MG63 (cell line): ENCODE measurements at regions not wholly inside any gene's neighbourhood (a gene's known extent, or its start where the extent isn't known, plus 50 kb on each side); places are given as distances from the start of the nearest gene placed in this dataset.
"Not testable (repeated sequence)": the region's sequence is repeated elsewhere in the genome, so short reads cannot be mapped to it uniquely, and the experiment has no call there.

Source experiments
- DNase-seq: peaks from one replicate; pipeline ENCODE4 v3.0.0-alpha.2; 2020
- H3K27me3 ChIP-seq: fragments of 250-450 bp; sonication (Bioruptor Pico); 2 replicates; pipeline ENCODE4 v1.5.1; 2020; ENCODE audit warnings: mild to moderate bottlenecking, moderate library complexity
- H3K36me3 ChIP-seq: fragments of 250-450 bp; sonication (Bioruptor Pico); 2 replicates; pipeline ENCODE4 v1.5.1; 2020; ENCODE audit warnings: mild to moderate bottlenecking, moderate library complexity
- H3K4me3 ChIP-seq: fragments of 250-450 bp; sonication (Bioruptor Pico); 2 replicates; pipeline ENCODE4 v1.5.1; 2020; ENCODE audit warnings: mild to moderate bottlenecking, moderate library complexity
- H3K9me3 ChIP-seq: fragments of 250-450 bp; sonication (Bioruptor Pico); 2 replicates; pipeline ENCODE4 v1.5.1; 2020; ENCODE audit warnings: mild to moderate bottlenecking, moderate library complexity

- H3K27me3 ChIP-seq, H3K9me3 ChIP-seq, DNase-seq: not testable (repeated sequence)
Observed at GRCh38 chr11:115633977-115634376, 129.8 kb upstream of the CADM1 start.

DNA sequence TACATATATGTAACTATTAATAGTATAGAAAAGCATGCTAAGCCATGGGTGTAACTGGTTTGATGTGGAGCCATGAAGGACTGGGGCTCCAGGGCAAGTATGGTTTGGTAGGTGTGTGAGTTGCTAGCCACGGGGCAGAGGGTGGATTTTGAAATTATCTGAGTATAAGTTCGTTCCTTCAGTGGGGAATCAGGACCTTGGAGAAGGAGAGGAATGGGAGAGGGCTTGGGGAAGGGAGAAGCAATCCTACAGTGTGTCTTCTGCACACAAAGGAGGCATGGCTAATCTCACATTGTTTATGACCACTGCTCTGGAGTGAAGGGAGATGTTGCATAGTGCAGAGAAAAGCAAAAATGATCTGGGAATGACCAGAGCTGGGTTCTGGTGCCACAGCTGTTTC, 127.8 kb upstream of the CADM1 start:
- Histone ChIP-seq H3K4me3 (no peak overlapping the region), H3K9me3 (no peaks in the 10 kb centered on the region)
- no peak for DNase-seq

More at GRCh38 chr11:115633977-115634376, 129.8 kb upstream of the CADM1 start:
- H3K36me3 ChIP-seq, H3K4me3 ChIP-seq: not testable (repeated sequence)

DNA sequence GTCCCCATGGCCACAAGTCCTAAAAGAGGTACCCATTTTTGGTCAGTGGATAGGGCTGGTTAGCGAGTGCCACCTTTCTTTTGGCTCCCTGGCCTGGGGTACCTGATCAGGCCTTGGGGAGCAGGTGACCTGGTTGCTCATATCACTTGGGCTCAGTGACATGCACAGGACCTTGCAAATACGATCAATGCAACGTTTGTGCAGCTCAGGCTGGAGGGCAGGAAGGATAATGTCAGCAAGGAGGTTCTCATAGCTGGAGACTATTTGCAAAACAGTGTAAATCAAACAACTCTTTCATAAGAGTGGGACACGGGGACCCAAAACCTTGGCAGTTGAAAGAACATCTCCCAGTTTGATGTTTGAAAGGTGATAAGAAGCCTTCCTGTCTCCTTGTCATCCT, 127.4 kb upstream of the CADM1 start:
- Histone ChIP-seq H3K9me3 (no peaks in the 10 kb centered on the region), H3K27me3 (no peaks in the 10 kb centered on the region), H3K36me3 (no peaks in the 10 kb centered on the region), H3K4me3 (no peak overlapping the region)
- DNase-seq, result no peak

More for the DNA sequence above, 127.8 kb upstream of the CADM1 start:
- H3K27me3 ChIP-seq, result no peaks in the 10 kb centered on the region
- no peaks in the 10 kb centered on the region for H3K36me3 ChIP-seq

DNA sequence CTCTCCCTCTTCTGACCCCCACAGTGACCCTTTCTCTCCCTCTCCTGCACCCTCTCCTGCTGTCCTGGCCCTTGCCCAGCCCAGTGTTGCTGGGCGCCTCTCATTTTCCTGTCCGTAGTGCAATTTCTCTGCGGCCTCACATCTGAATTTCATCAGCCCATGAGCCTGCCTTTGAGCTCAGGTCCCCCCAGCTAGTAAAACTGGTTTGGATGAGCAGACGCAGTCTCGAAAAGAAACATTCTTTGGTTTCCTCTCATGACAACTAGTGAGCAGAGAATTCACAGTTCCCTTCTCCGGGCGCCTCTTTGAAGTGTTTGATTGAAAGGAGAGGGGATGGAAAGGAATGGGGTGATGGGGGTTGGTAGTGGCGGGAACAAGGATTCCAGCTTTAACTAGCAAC, 126.0 kb upstream of the CADM1 start:
- no peak for DNase-seq

GRCh38 chr11:115629456-115630015, 125.3 kb upstream of the CADM1 start:
- Histone ChIP-seq H3K36me3 (no peaks in the 10 kb centered on the region), H3K27me3 (no peaks in the 10 kb centered on the region), H3K4me3 (no peak overlapping the region), H3K9me3 (no peaks in the 10 kb centered on the region)
- DNase-seq, result no peak

More for the DNA sequence above, 126.0 kb upstream of the CADM1 start:
- H3K27me3 ChIP-seq, result no peaks in the 10 kb centered on the region
- H3K9me3 ChIP-seq, result no peaks in the 10 kb centered on the region
- H3K36me3 ChIP-seq, result no peaks in the 10 kb centered on the region
- H3K4me3 ChIP-seq, result no peak overlapping the region

DNA sequence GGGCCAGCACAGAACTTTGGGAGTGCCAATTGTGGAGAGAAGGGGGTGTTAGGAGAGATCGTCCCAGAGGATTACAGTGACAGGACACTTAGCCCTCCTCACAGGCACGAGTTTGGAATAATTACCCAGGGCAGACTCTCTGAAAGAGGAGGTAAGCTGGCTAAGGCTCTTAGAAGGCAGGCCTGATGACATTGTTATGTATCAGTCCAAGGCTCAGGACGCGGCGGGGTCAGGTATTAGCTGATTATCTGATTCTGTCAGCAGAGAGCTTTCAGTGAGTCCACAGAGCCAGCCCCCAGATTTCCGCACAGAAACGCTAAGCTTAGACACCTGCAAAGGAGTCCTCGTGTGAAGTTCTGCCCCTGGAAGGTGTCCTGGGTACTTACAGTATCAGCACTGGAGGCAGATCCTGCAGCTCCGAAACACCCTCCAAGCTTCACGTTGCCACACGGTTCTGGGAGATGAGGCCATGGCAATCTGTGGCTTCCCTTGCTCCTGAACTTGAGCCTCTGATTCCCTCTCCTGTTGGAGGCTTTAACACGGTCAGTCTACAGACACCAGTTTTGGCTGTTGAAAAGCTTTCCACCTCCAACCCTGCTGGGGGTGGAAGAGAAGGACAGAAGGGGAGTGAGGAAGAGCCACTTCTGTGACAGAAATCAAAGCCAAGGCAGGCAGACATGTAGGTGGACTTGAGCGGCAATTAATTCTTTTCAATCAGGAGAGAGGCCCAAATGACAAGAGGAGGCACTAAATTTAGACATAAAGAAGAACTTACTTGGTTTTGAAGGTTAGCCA, 123.6 kb upstream of the CADM1 start:
- no peaks in the 10 kb centered on the region for H3K27me3 ChIP-seq
- H3K4me3 ChIP-seq, result no peak overlapping the region
- no peak for DNase-seq
- H3K36me3 ChIP-seq, result no peaks in the 10 kb centered on the region
- no peaks in the 10 kb centered on the region for H3K9me3 ChIP-seq

DNA sequence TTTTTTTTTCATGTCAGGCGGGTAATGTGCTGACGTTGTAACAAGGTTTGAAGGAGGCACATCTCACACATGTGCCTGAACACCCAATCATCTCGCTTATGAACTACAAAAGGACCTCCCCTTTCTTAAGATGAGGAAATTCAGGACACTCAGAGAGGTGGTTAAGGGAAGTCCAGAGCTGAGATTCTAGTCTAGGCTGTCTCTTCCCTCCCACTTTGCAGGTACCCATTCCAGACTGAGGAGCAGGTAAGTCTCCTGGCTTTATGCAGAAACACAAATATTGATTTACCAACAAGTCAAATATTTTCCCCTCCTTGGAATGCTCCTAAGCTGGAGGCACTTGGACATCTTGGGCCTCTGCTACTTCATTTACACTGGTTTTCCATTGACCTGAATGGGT, 122.9 kb upstream of the CADM1 start:
- H3K4me3 ChIP-seq, result no peak overlapping the region
- H3K27me3 ChIP-seq, result no peaks in the 10 kb centered on the region
- no peak for DNase-seq

GRCh38 chr11:115626414-115626813, 122.2 kb upstream of the CADM1 start:
- DNase-seq, result peak; percentile 24
- Histone ChIP-seq H3K4me3 (no peak overlapping the region), H3K36me3 (no peaks in the 10 kb centered on the region), H3K9me3 (no peaks in the 10 kb centered on the region), H3K27me3 (no peaks in the 10 kb centered on the region)

More for the DNA sequence above, 122.9 kb upstream of the CADM1 start:
- Histone ChIP-seq H3K36me3 (no peaks in the 10 kb centered on the region), H3K9me3 (no peaks in the 10 kb centered on the region)

GRCh38 chr11:115625502-115625901, 121.3 kb upstream of the CADM1 start:
- no peaks in the 10 kb centered on the region for H3K9me3 ChIP-seq
- H3K36me3 ChIP-seq, result no peaks in the 10 kb centered on the region
- DNase-seq, result no peak
- no peaks in the 10 kb centered on the region for H3K27me3 ChIP-seq
- H3K4me3 ChIP-seq, result no peak overlapping the region

DNA sequence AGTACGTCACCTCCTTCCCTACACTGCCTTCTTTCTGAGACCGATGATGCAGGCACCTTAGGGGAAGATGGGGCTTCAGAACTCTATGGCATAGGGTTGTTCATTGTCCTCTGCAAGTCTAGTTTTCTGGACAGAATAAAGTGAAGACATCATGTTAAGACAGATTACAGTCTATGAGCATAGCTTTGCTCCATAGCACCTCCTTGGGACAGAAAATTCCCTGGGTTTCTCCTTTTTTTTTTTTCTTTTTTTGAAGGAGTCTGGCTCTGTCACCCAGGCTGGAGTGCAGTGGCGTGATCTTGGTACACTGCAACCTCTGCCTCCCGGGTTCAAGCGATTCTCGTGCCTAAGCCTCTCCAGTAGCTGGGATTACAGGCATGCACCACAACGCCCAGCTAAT, 119.8 kb upstream of the CADM1 start:
- no peak for DNase-seq
- Histone ChIP-seq H3K9me3 (no peaks in the 10 kb centered on the region), H3K27me3 (no peaks in the 10 kb centered on the region), H3K36me3 (no peaks in the 10 kb centered on the region), H3K4me3 (no peak overlapping the region)

DNA sequence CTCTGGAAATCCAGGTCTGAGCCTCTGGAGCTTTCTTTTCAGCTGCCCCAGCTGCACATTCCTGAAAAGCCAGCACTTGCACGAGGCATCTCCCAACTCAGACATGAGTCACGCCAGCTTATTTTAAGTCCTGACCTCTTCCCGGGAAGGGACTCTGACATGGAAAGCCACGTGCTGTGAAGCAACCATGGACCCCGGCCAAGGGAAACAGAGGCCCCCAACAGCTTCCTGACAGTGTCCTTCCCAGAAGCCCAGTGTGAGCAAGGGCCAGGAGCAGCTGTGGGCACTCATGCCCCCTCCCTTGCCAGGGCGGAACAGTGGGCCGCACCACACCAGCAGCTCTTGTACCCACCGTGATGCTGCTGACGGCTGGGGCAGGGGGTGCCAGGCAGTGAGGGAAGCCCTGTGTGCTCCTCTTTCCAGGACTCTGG, 118.8 kb upstream of the CADM1 start:
- peak; percentile 93 for DNase-seq
- Histone ChIP-seq H3K4me3 (no peak overlapping the region), H3K36me3 (no peaks in the 10 kb centered on the region), H3K27me3 (no peaks in the 10 kb centered on the region), H3K9me3 (no peaks in the 10 kb centered on the region)

- Histone ChIP-seq H3K4me3 (no peak overlapping the region), H3K36me3 (no peaks in the 10 kb centered on the region), H3K9me3 (no peaks in the 10 kb centered on the region), H3K27me3 (no peaks in the 10 kb centered on the region)
- DNase-seq, result no peak
Observed at GRCh38 chr11:115618428-115618827, 114.2 kb upstream of the CADM1 start.

DNA sequence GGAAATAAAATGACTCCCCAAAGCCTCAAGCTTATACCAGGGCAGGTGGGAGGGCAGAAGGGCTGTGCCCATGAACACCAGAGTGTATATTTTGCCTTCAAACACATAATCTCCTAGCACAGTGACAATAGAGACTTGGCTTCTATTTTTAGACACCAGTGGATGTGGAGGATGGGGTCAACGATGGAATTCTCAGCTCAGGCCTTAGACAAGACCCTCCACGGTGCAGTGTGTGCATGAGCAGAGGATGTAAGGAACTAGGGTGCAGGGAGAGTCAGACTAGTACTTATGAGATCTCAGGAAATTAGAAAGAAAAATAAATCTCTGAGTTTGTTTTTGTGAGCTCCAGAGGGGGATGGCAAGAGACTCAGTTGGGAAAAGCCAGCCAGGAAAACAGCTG, 113.6 kb upstream of the CADM1 start:
- Histone ChIP-seq H3K9me3 (no peaks in the 10 kb centered on the region), H3K27me3 (no peaks in the 10 kb centered on the region), H3K4me3 (no peak overlapping the region), H3K36me3 (no peaks in the 10 kb centered on the region)
- DNase-seq, result no peak

DNA sequence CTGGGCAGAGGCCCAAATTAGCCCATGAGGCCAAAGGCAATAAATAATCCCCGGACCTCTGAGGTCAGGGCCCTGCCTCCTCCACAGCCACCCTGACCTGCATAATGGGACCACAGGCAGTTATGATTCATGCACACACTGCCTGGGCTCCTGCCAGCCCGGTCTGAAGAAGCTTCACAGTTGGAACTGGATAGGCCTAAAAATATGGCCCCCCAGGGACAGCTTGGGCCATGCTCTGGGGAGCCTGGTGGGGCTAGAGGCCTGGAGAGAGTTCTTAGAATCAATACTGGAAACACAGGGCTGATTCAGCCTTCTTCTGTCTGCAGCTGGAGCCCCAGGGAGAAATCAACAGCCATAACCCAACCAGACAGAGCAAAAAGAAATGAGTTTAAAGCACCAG, 112.8 kb upstream of the CADM1 start:
- peak; percentile 94 for DNase-seq
- H3K36me3 ChIP-seq, result no peaks in the 10 kb centered on the region

DNA sequence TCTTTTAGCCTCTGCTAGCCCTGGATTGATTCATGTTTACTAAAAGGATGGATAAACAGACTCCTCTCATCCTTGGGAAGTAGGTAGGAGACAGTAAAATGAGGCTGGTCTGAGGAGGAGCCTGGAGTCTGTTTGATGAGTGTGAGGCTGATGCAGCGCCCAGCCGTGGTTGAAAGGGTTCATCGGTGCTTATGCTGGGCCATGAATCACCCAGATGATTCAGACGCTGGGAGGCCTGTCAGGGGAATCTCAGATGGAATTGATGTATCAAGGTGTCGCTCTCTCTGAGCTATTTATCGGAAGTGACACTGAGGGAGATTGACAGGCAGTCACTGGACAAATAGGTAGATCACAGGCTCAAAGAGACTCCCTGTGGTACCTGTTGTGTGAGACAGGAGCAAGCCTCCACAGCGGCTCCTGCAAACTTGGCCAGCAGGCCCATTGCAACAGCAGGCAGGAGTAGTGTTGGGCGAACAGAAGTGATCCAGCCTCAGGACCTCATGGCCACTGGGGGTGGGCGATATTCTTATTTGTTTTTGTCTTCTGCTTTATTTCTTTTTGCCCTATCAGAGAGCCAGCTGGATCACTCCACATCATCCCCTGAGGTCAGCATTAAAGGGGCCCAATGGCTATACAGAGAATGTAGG, 109.9 kb upstream of the CADM1 start:
- peak; percentile 84 for DNase-seq

More for the DNA sequence above, 112.8 kb upstream of the CADM1 start:
- Histone ChIP-seq H3K27me3 (no peaks in the 10 kb centered on the region), H3K4me3 (no peak overlapping the region), H3K9me3 (no peaks in the 10 kb centered on the region)

DNA sequence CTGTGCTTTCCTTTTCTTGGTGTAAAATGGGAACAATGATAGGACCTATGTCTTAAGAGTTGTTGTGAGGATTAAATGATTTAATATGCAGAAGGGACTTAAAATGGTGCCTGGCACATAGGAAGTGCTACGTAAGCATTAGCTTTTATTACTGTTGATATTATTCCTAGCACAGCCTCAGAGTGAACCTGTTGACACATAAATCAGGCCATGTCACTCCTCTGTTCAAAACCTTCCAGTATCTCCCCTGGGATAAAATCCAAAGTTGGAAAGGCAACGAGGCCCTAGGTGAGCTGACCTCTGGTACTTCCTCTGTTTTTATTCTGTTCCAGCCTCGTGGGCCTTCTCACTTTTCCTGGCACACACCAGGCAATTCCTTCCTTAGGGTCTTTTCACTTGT, 108.8 kb upstream of the CADM1 start:
- Histone ChIP-seq H3K27me3 (no peaks in the 10 kb centered on the region), H3K9me3 (no peaks in the 10 kb centered on the region), H3K36me3 (no peaks in the 10 kb centered on the region), H3K4me3 (no peak overlapping the region)
- DNase-seq, result no peak

More for the DNA sequence above, 109.9 kb upstream of the CADM1 start:
- Histone ChIP-seq H3K9me3 (no peaks in the 10 kb centered on the region), H3K4me3 (no peak overlapping the region), H3K36me3 (no peaks in the 10 kb centered on the region), H3K27me3 (no peaks in the 10 kb centered on the region)

DNA sequence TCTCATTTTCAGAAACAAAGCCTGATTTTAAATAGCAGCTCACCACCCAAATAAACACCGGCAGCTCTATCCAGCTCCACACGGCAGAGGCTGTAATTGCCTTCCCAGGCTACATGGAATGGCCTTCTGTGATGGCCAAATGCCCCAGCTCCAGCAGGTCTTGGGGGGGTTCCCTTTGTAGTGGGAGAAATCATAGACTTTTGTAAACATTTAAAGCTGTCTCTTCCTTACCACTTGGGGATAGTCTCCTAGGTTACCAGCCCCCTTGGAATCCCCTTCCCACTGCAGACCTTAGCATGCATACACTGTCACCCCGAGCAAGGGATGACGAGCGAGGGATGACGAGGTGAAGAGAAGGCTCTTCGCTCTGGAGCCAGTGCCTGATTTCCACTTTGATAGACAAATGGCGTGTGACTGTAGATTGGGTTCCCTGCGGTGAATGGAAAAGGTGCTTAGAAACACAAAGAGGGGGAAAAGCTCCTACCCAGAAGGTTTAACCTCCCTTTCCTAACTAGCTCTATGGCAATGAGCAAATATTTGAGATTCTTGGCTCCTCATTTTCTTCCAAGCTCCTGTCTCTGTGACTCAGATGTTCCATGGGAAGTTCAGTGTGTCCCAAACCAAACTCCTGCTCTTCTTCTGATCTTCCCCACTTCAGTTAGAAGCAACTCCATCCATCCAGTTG, 108.0 kb upstream of the CADM1 start:
- no peak overlapping the region for H3K4me3 ChIP-seq
- DNase-seq, result no peak
- H3K27me3 ChIP-seq, result no peaks in the 10 kb centered on the region
- no peaks in the 10 kb centered on the region for H3K36me3 ChIP-seq
- no peaks in the 10 kb centered on the region for H3K9me3 ChIP-seq
